ENCODE measurements at regions not wholly inside any gene's neighbourhood (a gene's known extent, or its start where the extent isn't known, plus 50 kb on each side); places are given as distances from the start of the nearest gene placed in this dataset.
A peak's percentile ranks its signal among the peaks of the same experiment; 100 is the strongest.

DNA sequence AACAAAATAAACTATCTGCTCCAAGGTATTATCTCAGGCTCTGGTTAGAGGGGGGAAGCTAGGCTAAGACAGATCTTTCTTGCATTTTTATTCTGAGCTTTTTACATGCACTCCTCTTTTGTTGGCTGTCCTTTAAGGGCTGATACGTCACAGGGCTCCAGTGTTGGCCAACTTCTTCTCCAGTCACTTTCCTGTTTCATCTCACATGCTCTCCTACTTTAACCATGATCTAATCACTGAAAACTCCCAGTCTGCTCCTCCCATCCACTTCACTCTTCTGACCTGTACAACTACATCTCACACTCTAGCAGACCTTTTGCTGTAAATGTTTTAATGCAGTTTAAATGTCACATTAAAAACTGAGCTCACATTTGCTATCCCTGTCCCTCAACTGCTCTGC lies 510.0 kb upstream of the KLF12 start:
- DNase-seq: no peak

DNA sequence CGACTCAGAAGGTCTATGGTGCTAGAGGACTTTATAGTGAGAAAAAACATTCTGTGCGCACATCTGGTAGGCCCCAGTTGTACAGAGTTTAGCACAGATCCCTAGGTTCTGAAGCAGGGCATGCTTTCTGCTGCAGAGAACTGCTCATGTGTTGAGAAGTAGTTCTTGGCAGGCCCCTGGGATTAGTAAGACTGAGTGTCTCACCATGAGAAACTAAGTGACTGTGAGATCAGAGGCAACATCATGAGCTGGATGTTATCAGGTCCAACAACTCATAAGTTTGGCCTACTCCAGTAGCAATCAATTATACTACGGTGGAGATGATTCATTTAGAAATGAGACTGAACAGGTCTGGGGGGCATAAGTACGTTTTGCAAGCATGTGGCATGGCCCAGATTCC lies 507.4 kb upstream of the KLF12 start:
- peak; percentile 5 for DNase-seq

GRCh38 chr13:74633734-74634133 lies 499.5 kb upstream of the KLF12 start:
- no peak for DNase-seq

GRCh38 chr13:74629985-74630384 lies 495.8 kb upstream of the KLF12 start:
- DNase-seq: no peak

GRCh38 chr13:74625541-74625940 lies 491.3 kb upstream of the KLF12 start:
- no peak for DNase-seq

DNA sequence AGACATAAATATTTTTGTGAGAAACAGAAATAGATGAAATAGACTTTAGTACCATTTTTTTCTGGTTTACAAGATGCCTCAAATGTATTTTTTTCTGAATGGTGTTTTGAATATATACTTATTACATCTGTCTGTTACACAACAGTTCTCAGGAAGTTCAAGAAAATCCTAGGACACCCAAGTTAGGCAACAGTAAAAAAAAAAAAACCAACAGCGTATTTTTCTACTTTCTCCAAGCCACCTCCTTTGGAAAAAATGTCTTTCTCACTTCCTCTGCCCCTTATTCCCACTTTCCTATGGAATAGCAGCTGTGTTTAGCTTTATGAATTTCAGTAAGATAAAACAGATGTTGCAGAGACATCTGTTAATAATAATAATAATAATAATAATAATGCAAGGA lies 489.6 kb upstream of the KLF12 start:
- DNase-seq: no peak

DNA sequence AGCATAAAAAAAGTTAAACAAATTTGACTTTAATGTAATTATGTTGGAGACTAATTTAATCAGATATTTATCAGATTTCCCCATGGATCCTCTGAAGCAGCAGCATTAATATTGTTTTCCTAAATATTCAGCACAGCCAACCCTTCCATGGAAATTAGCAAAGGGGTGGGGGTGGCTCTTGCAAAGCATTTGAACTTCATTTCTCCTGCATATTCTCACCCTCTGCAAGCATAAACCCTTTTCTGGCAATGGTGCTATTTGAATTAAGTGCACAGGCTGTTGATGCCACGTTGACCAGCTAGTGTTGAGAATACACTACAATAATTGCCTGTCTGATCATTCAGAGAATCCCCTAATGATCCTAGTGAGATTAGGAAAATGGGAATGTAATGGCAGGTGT lies 488.1 kb upstream of the KLF12 start:
- no peak for DNase-seq

- DNase-seq: no peak
Observed at GRCh38 chr13:74620711-74621110, 486.5 kb upstream of the KLF12 start.

DNA sequence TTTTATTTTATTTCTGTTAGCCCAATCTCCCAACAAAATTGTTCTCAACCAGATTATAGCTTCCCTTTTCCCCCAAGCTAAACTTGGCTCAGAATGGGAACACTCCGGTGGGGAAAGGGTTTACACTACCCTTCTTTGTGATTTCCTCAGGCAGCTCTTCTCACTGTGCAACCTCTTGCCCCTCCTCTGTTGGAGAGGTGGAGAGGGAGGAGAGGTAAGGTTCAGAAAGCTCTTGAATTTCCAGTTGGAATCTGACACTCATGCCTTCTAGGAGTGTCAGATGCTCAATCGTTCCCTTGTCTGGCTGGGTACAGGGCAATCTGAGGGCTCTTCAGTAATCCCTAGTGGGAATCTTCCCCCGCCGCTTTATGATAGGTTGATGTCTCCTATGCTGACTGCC lies 486.1 kb upstream of the KLF12 start:
- DNase-seq: no peak

- no peak for DNase-seq
Observed at GRCh38 chr13:74597526-74597925, 463.3 kb upstream of the KLF12 start.

DNA sequence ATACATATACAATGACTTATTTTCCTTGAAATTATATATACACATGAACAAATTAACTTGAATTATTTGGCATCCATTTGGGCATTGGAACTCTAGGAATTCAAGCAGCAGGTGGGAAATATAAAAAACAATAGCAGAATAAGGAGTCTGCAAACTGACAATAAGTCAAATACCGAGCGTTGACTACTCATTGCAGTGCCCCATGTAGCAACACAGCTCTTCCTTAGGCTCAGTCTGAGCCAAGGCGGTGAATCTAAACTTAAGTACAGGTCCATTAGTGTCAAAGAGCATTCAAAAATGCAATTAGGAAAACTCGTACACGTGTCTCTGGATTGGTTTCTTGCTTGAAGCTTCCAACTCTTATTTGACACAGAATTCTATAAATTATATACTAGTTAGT lies 462.5 kb upstream of the KLF12 start:
- DNase-seq: no peak

DNA sequence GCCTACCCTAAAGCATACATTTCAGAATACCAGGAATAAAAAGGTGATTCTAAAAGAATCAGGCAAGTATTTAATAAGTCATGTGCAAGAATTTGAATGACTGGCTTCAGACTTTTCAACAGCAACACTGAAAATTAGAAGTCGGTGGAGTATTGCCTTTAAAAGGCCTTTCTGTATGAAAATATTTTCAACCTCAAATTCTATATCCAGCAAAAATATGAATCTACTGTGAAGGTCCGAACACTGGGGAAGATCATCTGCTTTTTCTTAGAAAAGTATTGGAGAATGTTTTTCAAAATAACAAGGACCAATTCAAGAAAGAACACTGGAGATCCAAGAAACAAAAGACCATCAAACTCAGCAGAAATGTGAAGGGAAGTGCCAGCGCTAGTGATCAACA lies 459.5 kb upstream of the KLF12 start:
- no peak for DNase-seq

GRCh38 chr13:74586847-74587246 lies 452.6 kb upstream of the KLF12 start:
- DNase-seq: no peak

GRCh38 chr13:74576420-74576819 lies 442.2 kb upstream of the KLF12 start:
- no peak for DNase-seq

DNA sequence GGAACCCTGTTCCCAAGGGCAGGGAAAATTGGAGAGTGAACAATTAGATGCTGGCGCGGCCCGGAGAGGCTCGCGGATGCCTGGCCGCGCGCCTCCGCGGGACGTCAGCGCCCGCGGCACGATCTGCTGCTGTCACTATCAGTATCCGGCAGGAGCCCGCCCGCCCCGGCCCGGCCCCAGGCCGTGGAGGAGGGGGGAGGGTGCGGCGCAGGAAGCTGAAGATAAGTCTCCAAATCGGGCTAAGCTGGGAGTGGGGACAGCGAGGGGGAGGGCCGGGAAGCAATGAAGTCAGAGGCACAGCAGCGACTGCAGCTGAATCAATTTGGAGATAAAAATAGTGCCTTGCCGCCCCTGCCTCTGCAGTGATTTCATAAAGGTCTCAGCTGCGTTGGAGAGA lies 441.5 kb upstream of the KLF12 start:
- peak; percentile 27 for DNase-seq

DNA sequence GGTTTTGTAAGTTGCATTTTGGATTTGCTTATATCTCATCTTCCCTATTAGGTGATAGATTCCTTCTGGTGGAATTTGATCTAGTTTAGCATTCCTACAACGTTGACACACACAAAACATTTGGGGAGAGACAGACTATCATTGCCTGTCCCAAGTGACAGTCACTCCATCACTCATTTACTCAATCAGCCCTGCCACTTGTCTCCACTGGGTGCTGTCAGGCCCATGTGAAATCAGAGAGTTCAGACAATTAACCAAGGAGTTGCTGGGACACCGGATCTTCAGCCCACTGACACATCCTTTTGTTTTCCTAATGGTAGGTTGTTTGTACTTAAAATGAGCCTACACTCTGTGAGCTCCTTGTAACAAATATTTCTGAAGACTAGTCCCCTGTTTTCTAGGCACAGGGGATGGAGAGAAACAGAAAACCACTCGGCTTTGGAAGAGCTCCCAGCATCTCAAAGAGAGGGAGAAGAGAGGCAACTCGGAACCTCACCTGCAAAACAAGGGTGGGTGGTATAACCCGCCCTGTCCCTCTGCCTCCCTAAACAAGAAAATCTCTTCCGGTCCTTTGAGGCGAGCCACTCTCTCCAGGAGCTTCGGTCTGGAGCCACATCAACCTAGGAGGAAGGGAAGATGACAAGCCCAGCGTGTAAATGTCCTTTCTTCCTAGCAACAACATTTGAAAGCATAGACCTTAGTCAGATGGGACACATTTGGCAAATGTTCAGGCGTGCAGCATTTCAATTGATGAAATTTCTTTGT lies 440.9 kb upstream of the KLF12 start:
- no peak for DNase-seq

GRCh38 chr13:74573654-74574053 lies 439.4 kb upstream of the KLF12 start:
- DNase-seq: no peak

DNA sequence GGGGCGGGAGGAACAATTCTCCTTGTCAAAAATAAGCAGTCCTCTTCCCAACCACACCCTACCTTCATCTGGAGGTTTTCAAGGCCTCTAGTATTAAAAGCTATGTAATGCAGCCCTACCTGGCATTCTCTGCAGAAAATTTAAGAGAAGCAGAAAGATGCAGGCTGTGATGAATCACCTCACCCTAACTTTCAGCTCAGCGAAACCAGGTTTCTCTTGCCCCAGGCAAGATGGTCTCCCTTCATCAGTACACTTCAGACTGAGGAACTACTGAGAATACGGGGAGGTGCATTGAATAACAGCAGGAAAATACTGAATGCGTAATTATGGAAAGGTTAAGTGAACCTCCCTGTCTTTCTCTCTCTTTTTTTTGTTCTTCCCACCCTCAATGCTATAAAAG lies 437.6 kb upstream of the KLF12 start:
- no peak for DNase-seq

GRCh38 chr13:74570834-74571233 lies 436.6 kb upstream of the KLF12 start:
- DNase-seq: no peak

GRCh38 chr13:74570046-74570445 lies 435.8 kb upstream of the KLF12 start:
- no peak for DNase-seq

DNA sequence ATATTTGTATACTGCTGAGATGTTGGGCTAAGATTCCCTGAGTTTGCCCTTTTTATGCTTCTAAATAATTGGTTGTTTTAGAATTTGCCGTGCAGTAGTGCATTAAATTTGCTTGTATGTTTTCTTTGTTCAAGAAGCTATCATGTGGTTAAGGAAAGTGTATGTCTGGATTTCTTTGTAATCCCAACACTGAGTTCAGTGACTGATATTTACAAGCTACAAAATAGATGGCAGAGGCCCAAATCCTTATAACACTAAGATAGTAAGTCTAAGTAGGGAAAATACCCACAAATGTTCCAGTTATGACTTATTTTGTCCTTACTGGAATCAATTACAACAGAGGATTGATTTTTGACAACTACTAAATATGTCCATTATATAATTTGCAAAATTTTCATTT lies 435.0 kb upstream of the KLF12 start:
- no peak for DNase-seq

- no peak for DNase-seq
Observed at GRCh38 chr13:74567485-74567884, 433.3 kb upstream of the KLF12 start.

GRCh38 chr13:74562381-74562780 lies 428.2 kb upstream of the KLF12 start:
- no peak for DNase-seq

DNA sequence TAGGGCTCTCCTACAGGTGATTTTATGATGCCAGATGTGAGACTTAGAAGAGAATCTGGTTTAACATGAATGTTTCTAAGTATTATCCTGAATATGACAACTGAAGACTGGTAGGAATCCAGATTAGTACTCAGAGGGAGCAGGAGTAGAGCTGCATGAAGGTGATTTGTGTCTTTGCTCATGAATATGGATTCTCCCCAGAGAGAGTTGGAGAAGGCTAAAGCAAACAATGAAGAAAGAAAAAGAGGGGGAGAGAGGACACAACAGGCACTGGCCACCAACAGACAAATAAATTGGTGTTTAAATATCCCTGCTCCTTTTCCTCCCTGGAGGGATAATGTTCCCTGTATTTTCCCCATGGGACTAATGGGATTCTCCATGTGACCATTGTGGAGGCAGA lies 427.0 kb upstream of the KLF12 start:
- DNase-seq: no peak

- DNase-seq: no peak
Observed at GRCh38 chr13:74560325-74560724, 426.1 kb upstream of the KLF12 start.

DNA sequence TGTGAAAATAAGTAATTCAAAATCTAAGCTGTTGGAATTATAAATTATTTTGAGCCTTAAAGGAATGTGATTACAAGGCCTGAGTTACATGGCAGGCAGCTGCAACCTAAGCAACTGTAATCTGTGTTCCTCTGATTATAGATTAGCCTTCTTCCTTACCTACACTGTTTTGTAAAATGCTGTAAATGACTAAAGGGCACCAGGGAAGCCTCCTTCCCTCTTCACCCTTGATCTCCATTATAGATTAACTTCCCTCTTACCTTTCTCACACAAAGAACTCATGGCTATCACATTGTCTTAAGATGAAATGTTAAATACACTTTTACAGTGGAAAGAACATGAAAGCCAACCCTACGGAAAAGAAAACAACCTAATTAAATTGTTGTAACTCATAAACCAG lies 423.7 kb upstream of the KLF12 start:
- no peak for DNase-seq
